H4 (cell line): ENCODE measurements at regions not wholly inside any gene's neighbourhood (a gene's known extent, or its start where the extent isn't known, plus 50 kb on each side); places are given as distances from the start of the nearest gene placed in this dataset.
"Not testable (repeated sequence)": the region's sequence is repeated elsewhere in the genome, so short reads cannot be mapped to it uniquely, and the experiment has no call there.

Experiments used
- DNase-seq: peaks from one replicate; pipeline ENCODE4 v3.0.0-alpha.2; 2015; ENCODE audit warnings: low spot score

DNA sequence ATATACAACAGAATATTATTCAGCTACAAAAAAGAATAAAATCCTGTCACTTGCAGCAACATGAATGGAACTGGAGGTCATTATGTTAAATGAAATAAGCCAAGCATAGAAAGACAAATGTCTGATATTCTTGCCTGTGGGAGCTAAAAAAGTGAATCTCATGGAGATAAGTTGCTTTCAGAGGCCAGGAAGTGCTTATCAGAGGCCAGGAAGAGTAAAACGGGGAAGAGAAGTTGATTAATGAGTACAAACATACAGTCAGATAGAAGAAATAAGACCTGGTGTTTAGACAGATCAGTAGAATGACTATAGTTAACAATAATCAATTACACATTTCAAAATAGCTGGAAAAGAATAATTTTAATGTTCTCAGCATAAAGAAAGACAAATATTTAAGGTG lies 54.4 kb upstream of the CPHXL start:
- no peak for DNase-seq

DNA sequence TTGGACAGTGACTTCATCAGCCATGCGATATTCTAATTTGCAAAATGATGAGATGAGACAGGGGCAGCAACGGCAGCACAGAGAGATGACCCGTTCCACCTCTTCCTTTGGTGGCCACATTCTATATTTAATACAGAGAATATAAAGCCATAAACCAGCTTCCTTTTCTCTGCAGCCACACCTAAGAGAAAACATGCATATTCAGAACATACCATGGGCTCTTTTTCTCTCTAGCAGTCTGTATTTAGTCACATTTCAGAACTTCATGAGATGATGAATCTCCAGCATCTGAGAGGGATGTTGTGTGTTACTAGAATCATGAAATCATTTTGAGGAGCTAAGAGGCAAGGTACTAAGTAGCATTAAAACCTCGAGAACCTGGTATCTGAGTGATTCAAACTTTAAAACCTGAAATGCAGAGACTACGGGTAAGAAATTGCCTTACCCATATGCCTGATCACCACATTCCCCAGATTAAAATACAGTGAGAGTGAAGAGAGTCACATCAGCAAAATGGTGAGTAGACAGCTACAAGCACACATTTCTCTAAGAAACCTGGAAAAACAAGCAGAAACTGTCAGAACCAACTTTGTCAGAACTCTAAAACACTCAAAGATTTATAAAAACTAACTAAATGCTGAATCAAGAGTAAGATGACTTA lies 55.5 kb upstream of the CPHXL start:
- no peak for DNase-seq

DNA sequence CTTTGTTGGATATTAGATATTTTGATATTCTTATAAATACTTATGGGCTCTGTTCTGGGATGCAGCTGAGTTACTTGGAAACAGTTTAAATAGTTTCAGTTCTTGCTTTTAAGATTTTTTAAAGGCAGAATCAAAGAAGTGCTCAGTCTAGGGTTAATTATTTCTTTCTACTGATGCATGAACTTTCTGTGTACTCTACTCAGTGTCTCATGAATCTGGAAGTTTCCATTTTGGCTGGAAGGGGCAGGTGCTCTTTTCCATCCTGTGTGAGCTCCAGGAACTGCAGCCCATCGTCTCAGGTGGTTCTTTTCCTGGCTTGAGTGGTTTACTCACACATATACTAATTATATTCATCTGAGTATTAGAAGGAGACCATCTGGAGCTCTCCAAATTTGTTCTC lies 61.1 kb upstream of the CPHXL start:
- no peak for DNase-seq

DNA sequence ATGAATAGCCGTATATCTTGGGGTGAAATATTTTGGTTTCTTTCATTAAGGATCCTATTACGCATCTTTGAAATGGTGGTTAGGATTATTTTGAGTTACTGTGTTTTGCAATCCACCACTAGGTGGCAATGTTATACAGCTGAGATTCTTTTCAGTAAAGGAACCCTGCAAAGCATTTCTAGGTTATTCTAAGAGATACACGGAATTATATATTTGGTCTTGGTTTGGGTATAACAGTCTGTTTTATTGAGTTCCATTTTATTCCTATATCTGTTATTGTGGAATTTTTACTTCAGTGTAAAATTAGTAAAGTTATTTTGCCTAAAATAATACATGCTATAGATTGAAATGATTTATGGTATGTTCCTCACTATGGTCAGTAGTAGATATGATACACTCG lies 62.9 kb upstream of the CPHXL start:
- DNase-seq: peak; percentile 48

DNA sequence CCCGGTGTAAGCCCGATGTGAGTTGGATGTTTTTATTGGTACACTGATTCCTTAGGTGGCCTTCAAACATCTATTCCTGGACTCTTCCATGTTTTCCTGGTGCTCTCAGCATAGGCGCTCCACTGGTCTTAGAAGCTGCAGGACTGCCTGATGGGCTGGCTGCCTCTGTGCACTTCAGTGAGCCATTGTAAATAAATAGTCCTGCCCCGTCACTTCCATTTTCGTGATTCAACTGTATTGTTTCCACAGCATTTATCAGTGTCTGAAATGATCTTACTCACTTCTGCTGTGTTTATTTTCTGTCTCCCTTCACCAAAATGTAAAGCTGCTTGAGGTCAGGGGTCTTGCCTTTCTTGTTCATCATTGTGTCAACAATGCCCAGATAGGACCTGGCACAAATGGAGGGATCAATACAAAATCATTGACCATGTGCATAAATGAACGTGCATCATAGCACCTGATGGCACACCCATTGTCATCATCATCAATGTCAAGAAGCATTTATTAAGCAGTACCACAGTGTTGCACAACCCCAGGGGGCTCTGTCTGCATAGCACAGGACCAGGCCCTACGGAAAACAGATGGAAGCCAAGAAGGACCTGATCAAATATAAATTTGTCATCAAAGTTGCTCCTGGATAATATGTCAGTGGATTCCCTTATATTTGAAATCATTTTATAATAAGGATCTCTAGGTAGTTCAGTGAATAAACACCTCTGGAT lies 66.6 kb upstream of the CPHXL start:
- DNase-seq: no peak

DNA sequence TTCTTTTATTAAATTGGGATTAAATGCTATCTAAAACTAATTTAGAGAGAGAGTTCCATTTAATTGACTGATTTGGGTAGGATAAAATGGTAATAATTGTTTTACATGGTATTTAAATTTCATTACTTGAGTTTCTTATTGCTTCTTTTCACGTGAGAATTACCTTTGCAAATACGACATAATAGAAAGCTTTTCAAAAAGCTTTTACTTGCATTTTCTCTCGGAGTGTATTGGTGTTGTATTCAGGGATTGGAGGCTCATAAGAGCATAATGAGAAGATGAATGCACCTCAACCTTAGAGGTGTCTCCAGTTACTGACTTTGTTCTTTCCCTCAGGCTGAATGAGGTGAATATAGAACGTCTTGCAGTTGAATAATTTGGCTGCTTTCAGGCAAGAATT lies 67.4 kb upstream of the CPHXL start:
- no peak for DNase-seq

DNA sequence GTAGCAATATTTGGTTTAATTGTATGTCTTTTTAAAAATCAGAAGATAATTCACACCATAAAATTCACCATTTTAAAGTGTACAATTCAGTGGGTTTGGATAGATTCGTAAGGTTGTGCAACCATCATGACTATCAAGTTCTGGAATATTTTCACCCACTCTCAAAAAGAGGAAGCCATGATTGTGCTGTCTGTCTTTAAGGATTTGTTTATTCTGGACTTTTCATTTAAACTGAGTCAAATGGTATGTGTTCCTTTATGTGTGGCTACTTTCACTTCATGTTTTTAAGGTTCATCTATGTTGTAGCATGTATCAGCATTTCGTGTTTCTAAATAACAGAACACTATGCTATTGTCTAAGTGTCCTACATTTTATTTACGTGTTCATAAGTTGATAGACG lies 68.1 kb upstream of the CPHXL start:
- no peak for DNase-seq

DNA sequence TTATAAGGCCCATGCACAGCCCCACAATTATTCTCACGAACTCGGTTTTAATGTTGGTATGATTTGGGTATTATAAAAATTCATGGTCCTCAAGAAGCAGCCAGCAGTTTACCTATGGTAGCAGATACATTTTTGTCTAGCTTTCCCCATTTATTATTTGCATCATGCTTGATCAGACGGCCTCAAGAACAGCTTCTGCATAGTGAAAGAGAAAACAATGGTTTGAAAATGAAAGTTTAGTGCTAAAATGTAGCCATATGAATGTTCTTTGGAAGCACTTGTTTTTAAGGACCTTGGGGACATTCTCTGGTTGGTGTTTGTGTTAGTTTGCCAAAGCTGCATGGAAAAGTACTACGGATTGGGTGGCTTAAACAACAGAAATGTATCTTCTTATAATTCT lies 72.4 kb upstream of the CPHXL start:
- no peak for DNase-seq

DNA sequence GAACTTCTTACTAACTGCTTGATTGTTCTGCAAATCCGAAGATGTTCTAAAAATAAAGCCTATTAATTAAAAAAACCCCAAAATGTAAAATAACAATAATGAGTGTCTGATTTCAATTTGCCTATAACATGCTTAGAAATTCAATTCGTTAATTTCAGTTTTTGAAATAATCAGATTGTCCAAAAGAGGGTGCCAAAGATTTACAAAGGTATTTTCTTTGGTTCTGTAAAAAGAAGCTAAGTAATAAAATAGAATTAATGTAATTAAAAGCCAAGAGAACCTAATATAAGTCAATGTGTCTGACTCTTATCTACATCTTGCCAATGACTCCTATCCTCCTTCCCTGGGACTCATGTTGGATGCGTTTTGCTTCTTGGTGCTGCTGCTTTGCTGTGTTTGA lies 75.0 kb upstream of the CPHXL start:
- DNase-seq: no peak

DNA sequence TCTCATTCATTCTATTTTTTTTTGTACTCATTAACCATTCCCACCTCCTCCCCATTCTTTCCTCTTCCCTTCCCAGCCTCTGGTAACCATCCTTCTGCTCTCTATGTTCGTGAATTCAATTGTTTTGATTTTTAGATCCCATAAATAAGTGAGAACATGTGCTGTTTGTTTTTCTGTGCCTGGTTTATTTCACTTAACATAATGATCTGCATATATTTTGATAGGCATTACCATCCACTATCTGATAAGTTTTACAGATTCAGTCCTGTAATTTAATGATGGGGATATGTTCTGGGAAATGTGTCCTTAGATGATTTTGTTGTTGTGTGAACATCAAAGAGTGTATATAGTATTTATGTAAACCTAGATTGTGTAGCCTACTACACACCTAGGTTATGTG lies 77.5 kb upstream of the CPHXL start:
- DNase-seq: no peak

DNA sequence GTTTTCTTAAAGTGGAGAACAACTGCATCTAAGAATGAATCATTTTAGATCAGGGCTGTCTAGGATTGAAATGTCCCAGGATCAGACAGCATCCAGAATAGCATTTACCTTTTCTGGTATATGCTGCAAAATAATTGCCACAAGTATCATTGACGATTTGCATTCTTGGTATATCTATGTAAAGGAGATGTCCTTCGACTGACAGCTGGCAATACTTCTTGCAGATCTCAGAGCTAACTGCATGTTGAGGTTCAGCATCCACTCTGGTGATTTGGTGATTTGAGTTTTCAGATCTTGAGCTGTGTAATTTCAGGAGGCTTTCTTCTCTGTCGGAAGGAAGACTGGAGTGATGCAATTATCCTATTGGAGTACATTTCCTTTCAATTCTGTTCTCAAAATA lies 78.1 kb upstream of the CPHXL start:
- DNase-seq: no peak

DNA sequence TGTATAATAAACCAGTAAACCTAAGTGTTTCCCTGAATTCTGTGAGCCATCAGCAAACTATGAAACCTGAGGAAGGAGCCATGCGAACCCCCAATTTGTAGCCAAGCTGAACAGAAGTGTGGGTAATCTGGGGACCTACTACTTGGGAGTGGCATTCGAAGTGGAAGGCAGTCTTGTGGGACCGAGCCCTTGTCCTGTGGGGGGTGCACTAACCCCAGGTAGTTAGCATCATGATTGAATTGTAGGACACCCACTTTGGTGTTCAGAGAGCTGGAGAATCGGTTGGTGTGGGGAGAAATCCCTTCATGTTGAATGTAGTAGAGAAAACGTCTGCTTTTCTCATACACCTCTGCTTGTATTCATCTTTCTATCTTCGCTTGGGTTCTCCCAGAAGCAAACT lies 79.7 kb upstream of the CPHXL start:
- DNase-seq: peak; percentile 20

DNA sequence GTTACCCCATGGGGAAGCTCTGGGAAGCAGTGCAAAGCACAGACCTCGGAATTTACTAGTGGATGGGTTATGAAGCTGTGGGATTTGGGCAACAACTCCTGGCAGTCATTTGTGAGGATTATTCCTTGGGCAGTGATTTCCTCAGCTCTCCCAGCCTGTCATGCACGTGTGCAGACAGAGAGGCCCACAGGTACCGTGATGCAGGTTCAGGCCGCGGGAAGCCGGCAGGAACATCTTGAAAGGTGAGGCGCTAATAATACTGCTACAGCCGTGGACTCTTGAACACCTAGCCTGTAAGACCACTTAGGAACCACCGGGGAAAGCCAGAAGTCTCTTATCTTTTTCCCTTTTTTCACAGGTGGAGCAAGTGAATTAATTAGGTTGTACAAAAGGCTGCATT lies 80.2 kb upstream of the CPHXL start:
- no peak for DNase-seq

DNA sequence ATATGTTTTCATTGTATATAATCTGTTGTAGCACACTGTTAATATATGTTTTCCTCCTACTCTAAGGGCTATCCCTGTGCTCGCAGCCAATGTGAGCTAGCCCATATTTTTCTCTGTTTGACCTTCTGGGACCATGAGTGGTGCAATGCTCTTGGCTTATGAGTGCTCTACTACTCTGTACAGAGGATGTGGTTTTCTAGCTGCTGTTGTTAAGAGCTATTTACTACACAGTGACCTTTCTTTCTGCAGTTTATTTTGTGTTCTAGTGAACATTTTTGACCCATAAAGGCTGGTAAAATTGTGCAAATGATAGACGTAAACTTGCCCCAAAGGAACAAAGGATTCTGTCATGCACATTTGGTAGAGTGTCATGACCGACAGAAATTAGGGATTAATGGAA lies 84.1 kb upstream of the CPHXL start:
- DNase-seq: peak; percentile 13

DNA sequence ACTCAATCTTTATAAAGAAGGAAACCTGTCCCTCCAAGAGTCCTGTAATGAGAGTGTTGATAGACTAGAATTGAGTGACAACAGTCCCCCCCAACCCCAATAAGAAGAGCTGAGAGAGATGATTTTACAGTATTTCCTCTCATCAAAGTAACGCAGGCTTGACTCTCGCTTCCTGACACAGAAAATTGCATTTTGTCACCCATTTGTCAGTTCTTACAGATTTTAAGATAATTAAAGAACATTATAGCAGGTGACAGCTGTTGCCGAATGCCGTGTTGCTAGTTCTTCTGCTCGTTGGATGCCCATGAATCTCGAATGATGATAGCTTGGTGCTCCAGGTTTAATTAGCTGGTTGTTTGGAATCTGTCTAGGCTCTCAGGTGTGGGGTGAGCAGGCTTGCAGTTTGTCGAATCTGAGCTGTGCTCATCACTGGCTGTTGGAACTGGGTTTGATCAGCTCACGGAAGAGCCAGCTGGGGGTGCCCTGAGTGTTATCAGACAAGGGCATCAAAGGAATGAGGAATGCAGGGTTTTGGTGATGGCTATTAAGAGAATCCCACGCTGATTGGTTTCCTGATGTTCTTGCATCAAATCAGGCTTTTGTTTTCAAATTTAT lies 84.8 kb upstream of the CPHXL start:
- DNase-seq: no peak

DNA sequence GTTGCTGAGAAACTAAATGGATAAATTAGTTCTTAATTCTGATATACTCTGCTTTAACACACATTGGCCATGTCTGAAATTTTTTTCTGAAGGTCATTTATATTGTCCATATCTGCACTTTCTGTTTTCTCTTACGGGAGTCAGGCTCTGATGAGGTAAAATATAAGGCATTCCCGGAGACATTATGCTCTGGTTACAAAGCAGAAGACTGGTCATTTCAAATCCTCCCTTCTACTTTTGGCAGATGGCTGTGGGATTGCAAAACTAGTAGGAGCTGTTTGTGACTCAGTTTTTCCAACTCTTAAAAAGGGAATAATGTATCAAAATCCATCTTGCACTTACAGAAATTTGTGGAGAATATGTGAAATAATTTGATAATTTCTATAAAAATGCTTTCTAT lies 92.2 kb upstream of the CPHXL start:
- DNase-seq: no peak

DNA sequence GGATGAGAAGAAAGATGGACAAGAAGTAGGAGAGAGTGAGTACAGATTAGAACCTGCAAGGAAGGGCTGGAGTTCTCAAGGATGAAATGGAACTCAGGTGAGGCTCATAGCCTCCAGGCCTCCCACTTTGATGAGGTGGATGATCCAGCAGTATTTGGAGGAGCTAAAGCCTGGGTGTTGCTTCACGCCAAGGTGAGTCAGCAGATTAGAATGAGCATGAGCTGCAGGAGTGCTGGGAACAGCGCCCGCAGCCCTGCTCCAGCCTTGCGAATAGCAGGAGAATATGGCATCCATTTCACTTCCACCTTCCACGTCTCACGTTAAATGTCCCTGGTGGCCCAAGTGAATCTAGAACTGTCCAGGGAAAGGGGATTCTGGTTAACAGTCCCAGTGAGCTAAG lies 94.4 kb upstream of the CPHXL start:
- peak; percentile 83 for DNase-seq

DNA sequence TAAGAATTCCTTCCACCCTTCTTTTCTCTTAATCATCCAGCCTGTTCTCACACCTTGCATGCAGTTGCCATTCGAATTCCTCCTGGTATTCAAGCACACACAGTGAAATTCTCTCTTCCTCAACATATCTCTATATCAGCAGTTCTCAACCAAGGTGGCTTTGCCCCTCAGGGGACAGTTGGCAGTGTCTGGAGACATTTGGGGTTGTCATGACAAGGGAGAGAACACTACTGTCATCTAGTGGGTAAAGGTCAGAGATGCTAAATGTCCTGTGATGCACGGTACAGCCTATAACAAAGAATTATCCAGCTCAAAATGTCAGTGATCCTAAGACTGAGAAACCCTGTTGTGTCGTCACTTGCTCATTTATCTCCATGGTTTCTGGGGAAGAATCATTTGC lies 94.8 kb upstream of the CPHXL start:
- DNase-seq: peak; percentile 8

DNA sequence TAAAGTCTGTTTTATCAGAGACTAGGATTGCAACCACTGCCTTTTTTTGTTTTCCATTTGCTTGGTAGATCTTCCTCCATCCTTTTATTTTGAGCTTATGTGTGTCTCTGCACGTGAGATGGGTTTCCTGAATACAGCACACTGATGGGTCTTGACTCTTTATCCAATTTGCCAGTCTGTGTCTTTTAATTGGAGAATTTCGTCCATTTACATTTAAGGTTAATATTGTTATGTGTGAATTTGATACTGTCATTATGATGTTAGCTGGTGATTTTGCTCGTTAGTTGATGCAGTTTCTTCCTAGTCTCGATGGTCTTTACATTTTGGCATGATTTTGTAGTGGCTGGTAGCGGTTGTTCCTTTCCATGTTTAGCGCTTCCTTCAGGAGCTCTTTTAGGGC lies 99.5 kb upstream of the CPHXL start:
- DNase-seq: not testable (repeated sequence)

DNA sequence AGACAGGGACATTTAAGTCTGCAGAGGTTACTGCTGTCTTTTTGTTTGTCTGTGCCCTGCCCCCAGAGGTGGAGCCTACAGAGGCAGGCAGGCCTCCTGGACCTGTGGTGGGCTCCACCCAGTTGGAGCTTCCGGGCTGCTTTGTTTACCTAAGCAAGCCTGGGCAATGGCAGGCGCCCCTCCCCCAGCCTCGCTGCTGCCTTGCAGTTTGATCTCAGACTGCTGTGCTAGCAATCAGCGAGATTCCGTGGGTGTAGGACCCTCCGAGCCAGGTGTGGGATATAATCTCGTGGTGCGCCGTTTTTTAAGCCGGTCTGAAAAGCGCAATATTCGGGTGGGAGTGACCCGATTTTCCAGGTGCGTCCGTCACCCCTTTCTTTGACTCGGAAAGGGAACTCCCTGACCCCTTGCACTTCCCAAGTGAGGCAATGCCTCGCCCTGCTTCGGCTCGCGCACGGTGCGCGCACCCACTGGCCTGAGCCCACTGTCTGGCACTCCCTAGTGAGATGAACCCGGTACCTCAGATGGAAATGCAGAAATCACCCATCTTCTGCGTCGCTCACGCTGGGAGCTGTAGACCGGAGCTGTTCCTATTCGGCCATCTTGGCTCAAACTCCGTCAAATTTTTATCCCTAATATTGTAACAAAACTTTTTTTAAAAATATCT lies 101.2 kb upstream of the CPHXL start:
- not testable (repeated sequence) for DNase-seq

DNA sequence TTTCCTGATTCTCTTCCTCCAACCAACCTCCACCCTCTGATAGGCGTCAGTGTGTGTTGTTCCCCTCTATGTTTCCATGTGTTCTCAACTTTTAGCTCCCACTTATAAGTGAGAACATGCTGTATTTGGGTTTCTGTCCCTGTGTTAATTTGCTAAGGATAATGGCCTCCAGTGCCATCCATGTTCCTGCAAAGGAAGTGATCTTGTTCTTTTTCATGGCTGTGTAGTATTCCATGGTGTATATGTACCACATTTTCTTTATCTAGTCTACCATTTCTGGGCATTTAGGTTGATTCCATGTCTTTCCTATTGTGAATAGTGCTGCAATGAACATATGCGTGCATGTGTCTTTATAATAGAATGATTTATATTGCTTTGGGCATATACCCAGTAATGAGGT lies 107.1 kb upstream of the CPHXL start:
- not testable (repeated sequence) for DNase-seq

DNA sequence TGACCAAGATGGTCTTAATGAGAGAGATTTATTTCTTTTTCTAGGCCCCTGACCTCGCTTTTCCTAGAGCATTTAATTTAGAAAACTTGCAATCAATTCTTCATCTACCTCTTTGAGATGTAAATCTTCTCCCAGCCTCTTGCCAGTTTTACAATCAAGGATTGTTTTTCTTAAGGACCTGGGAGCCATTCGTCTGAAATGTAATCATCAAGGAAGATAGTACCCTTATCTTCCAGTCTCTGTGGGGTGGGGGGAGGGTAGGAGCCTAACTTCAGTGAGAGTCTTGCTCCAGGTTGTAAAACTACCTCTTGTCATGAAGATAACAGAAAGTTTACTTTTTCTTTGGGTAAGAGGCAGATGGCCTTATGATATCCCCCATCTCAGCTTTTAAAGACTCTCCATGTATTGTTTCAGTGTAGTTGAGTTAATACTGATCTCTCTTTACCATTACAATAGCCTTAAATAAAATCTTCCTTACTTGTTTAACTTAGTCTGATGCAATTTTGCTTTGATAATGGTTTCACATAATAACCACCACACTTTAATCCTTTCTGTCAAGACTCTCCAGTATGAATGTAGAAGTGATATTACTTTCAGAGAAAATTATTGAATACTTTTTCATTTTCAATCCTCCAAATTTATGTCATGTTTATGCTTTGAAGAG lies 110.2 kb upstream of the CPHXL start:
- DNase-seq: no peak
